ENCODE measurements at regions not wholly inside any gene's neighbourhood (a gene's known extent, or its start where the extent isn't known, plus 50 kb on each side); places are given as distances from the start of the nearest gene placed in this dataset.

DNA sequence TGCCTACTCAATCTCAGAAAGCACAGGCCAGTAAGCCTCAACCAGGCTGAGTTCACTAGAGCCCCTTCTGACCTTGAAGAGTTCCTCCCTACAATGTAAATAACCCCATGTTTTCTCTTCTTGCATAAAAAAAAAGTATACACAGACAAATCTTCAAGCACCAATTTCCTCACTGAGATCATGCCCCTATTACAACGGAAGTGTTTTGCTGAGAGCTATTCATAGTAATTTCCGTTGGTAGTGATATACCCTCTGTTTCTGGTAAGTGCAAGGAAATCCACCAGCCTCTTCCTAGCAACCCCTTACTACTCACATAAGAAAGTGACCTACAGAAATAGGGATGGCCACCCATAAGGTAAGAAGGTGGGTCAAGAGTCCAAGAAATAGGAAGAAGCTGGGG, 76.4 kb upstream of the TARS1 start:
- ATAC-seq (replicated peaks in 6 of 8): no peak
- H3K27ac ChIP-seq: no peak overlapping the region
- no peaks in the 10 kb centered on the region for H3K4me1 ChIP-seq (replicated peaks in 1 of 2)
- in situ Hi-C loops (cut with MboI; ENCODE audit: low pct_unique_long_range_greater_than_20kb in 2 of 9, low sequenced_read_pairs in 9 of 9, unreplicated experiment in 9 of 9): no loop called here
- no peak overlapping the region for H3K4me3 ChIP-seq
- 83 to 100% (median 92%) methylated on average over 2 of the region's 2 CpGs; no CpG with 5 or more reads in 5 of the 10 experiments for whole genome bisulfite sequencing, 10 experiments

DNA sequence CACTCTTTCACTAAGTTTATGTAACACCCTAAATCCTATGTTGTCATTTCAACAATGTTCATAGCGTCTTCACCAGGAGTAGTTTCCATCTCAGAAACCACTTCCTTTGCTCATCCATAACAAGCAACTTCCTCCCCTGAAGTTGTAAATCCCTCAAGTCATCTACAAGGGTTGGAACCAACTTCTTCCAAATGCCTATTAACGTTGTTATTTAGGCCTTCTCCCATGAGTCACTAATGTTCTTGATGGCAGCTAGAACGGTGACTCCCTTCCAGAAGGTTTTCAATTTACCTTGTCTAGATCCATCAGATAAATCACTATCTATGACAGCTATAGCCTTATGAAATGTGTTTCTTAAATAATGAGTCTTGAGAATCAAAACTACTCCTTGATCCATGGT, 73.3 kb upstream of the TARS1 start:
- Histone ChIP-seq H3K4me3 (no peak overlapping the region), H3K4me1 (replicated peaks in 1 of 2) (no peaks in the 10 kb centered on the region), H3K27ac (no peak overlapping the region)
- WGBS, 10 experiments: 8 to 100% (median 81%) methylated on average over 2 to 3 of the region's 3 CpGs; no CpG with 5 or more reads in 1 of the 10 experiments
- ATAC-seq (replicated peaks in 6 of 8): no peak
- in situ Hi-C loops (cut with MboI; ENCODE audit: low pct_unique_long_range_greater_than_20kb in 2 of 9, low sequenced_read_pairs in 9 of 9, unreplicated experiment in 9 of 9): no loop called here

DNA sequence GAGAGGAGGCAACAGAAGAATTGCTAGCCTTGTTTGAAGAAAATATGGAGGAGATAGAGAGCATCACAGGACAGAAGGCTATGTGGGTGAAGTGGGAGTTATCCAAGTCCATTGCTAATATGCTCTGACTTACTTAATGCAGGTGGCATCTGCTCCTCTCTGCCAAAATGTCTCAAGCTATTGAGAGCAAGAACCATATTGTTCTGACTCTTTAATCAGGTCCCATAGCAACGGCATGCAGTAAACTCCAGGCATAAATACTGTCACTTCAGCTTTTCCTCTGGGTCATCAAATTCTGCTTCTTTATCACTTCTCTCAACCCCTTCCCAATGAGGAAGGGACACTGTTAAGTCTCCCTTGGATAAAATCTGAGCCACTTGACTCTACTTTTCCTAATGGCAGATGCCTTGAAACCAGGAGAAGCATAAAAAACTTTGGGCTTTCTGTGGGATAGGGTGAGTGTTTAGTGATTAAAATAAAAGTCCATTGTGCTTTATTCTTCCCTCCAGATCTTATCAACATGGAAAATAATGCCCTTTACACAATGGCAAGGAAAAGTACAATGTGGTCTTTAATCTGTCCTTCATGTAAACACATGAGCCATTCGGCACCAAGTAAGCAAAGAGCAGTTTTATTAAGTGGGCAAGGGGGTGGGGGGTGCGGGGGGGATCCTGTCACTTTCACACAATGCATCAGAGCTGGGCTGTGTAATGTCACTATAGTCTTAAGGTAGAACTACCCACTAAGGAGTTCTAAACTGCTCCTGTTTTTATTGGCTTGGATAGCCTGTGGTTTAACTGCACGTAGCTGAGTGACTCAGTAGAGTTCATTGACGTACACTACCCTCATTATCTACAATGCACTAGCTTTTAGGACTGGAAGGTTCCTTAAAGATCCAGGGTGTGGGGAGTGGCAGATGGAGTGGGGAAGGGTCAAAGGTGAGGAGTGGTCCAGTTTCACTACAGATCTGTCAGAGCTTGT, 71.0 kb upstream of the TARS1 start:
- in situ Hi-C loops (cut with MboI; ENCODE audit: low pct_unique_long_range_greater_than_20kb in 2 of 9, low sequenced_read_pairs in 9 of 9, unreplicated experiment in 9 of 9): no loop called here
- WGBS, 10 experiments: 0 to 80% (median 51%) methylated on average over 1 to 3 of the region's 5 CpGs; no CpG with 5 or more reads in 4 of the 10 experiments
- Histone ChIP-seq H3K27ac (no peak overlapping the region), H3K4me3 (no peak overlapping the region), H3K4me1 (replicated peaks in 1 of 2) (no peaks in the 10 kb centered on the region)
- ATAC-seq (replicated peaks in 6 of 8): peak in 1 of 8 experiments; percentile 59

DNA sequence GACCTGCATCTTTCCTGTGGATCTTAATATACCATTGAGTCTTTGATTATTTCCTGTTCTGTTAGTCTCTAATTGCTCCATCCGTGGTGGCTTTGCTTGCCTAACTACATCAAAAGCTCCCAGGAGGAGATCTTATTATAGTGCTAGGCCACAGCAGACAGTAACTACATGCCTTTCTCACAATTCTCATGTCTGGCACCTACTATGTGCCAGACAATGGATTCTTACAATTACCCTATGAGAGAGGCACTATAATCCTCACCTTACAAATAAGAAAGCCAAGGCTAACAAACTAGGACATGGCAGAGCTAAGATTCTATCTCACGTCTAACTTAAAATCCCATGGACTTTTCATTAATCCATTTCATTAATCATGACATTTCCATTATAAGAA, 70.3 kb upstream of the TARS1 start:
- H3K4me1 ChIP-seq (replicated peaks in 1 of 2): no peaks in the 10 kb centered on the region
- H3K4me3 ChIP-seq: no peak overlapping the region
- no peak overlapping the region for H3K27ac ChIP-seq
- in situ Hi-C loops (cut with MboI; ENCODE audit: low pct_unique_long_range_greater_than_20kb in 2 of 9, low sequenced_read_pairs in 9 of 9, unreplicated experiment in 9 of 9): no loop called here
- WGBS, 10 experiments: 18 to 90% (median 72%) methylated on average over 1 to 2 of the region's 2 CpGs; no CpG with 5 or more reads in 2 of the 10 experiments
- no peak for ATAC-seq (replicated peaks in 6 of 8)

DNA sequence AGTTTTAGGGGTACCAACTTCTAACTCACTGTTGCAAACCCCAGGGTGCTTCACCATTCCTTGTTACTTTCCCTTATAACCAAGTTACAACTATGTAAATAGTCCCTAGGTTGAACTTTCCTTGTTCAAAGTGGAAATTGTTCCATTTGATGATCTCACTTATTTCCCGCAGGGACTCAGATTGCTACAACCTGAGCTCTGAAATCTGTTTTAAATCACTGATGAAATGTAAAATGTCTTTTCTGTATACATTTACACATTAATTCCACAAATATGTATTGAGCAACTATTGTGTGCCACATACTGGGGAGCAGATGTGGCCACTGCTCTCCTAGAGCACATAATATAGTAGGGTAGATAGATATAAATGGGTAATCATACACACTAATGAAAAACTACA, 69.1 kb upstream of the TARS1 start:
- Histone ChIP-seq H3K4me3 (no peak overlapping the region), H3K4me1 (replicated peaks in 1 of 2) (no peaks in the 10 kb centered on the region), H3K27ac (no peak overlapping the region)
- ATAC-seq (replicated peaks in 6 of 8): no peak
- 50 to 100% (median 83%) methylated on average over 1 of the region's 1 CpG; no CpG with 5 or more reads in 3 of the 10 experiments for WGBS, 10 experiments
- in situ Hi-C loops (cut with MboI; ENCODE audit: low pct_unique_long_range_greater_than_20kb in 2 of 9, low sequenced_read_pairs in 9 of 9, unreplicated experiment in 9 of 9): no loop called here

DNA sequence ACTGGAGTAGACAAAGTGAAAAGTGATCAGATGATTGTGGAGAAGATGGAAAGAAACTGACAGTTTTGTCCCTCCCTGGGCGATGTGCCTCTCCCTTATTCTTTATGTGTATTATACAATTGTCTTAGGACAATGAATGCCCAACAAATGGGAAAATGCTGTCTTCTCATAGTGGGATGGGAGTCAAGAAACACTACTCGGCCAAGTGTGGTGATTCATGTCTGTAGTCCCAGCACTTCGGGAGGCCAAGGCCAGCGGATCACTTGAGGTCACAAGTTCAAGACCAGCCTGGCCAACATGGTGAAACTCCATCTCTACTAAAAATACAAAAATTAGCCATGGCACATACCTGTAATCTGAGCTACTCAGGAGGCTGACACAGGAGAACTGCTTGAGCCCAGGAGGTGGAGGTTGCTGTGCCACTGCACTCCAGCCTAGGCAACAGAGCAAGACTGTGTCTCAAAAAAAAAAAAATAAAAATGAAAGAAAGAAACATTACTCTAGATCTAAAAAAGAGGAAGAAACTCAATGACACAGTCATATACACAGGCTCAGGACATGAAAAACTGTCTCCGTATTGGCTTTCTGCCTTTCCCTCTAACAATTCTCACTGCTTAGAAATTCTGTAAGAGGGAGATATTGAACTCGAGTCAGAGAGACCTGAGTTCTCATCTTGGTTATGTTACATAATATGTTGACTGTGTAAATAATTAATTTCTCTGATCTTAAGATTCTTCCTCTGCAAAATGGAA, 67.9 kb upstream of the TARS1 start:
- in situ Hi-C loops (cut with MboI; ENCODE audit: low pct_unique_long_range_greater_than_20kb in 2 of 9, low sequenced_read_pairs in 9 of 9, unreplicated experiment in 9 of 9): no loop called here
- H3K4me3 ChIP-seq: no peak overlapping the region
- ATAC-seq (replicated peaks in 6 of 8): no peak
- H3K27ac ChIP-seq: no peak overlapping the region
- 63 to 100% (median 83%) methylated on average over 1 to 5 of the region's 6 CpGs for WGBS, 10 experiments
- H3K4me1 ChIP-seq (replicated peaks in 1 of 2): no peaks in the 10 kb centered on the region

DNA sequence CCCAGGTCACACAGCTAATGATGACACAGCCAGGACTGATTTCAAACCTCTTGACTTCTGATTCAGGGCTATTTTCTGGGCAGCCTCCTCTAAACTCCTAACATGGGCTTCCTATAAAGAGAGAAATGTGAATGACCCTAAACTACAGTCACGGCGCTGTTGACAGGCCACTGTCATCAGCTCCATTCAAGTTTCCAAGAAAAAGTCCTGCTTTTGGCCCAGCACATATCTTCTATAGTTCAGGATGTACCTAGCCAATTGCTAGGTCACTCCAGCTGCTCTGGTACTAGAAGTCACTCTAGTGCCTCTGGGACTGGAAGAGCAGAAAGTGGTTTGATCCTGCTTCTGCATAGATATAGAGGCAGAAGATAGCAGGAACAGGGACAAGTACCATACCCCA, 64.9 kb upstream of the TARS1 start:
- H3K4me3 ChIP-seq: no peak overlapping the region
- WGBS, 10 experiments: 79 to 100% (median 96%) methylated on average over 2 of the region's 2 CpGs; no CpG with 5 or more reads in 6 of the 10 experiments
- no peak overlapping the region for H3K27ac ChIP-seq
- no peak for ATAC-seq (replicated peaks in 6 of 8)
- in situ Hi-C loops (cut with MboI; ENCODE audit: low pct_unique_long_range_greater_than_20kb in 2 of 9, low sequenced_read_pairs in 9 of 9, unreplicated experiment in 9 of 9): loop anchor here in 1 of 9 experiments (25.0 kb wide), 1 partner anchor 664 kb away; the partner anchor contains the start of gene NPR3
- H3K4me1 ChIP-seq (replicated peaks in 1 of 2): no peaks in the 10 kb centered on the region

DNA sequence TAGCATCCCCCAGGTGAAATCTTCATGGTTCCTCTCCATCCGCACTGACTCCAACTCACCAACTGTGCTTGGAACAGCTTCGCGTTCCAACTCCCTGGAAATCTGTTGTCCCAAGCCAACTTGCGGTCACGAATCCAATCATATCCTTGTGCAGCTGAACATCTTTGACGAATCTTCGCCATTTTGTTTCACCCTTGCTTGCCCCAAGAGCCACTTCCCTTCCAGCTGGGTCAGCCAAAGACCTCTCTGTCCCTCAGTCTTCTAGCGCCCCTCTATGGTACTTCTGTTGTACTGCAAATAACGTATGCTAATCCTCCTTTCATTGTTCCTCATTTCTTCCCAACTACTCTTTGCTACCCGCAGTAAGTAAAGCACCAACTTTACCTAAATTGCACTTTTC, 61.0 kb upstream of the TARS1 start:
- WGBS, 10 experiments: 40 to 92% (median 61%) methylated on average over 1 to 9 of the region's 10 CpGs
- H3K4me1 ChIP-seq (replicated peaks in 1 of 2): no peaks in the 10 kb centered on the region
- ATAC-seq (replicated peaks in 6 of 8): peak in 3 of 8 experiments; percentile 32 to 58 (median 52)
- in situ Hi-C loops (cut with MboI; ENCODE audit: low pct_unique_long_range_greater_than_20kb in 2 of 9, low sequenced_read_pairs in 9 of 9, unreplicated experiment in 9 of 9): loop anchor here in 1 of 9 experiments (25.0 kb wide), 1 partner anchor 667 kb away; the partner anchor contains the start of gene NPR3
- H3K27ac ChIP-seq: no peak overlapping the region
- no peak overlapping the region for H3K4me3 ChIP-seq

DNA sequence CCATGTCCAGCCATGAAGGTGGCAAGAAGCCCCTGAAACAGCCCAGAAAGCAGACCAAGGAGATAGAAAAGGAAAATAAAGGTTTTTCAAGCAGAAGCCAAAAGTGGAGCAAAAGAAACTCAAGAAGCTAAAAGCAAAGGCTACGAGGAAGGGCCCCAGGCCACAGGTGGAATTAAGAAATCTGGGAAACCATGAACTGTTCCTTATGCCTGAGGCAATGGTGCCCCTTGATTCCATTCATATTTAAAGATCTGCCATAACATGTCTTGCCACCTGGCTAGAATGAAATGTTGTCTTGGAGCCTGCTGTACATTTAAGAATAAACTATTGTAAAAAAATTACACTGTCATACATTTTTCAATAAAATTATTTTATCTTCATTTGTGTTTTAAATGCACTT, 59.5 kb upstream of the TARS1 start:
- WGBS, 10 experiments: 29 to 100% (median 75%) methylated on average over 1 of the region's 1 CpG; no CpG with 5 or more reads in 1 of the 10 experiments
- Histone ChIP-seq H3K4me3 (no peak overlapping the region), H3K4me1 (replicated peaks in 1 of 2) (no peaks in the 10 kb centered on the region), H3K27ac (no peak overlapping the region)
- in situ Hi-C loops (cut with MboI; ENCODE audit: low pct_unique_long_range_greater_than_20kb in 2 of 9, low sequenced_read_pairs in 9 of 9, unreplicated experiment in 9 of 9): loop anchor here in 1 of 9 experiments (25.0 kb wide), 1 partner anchor 669 kb away; the partner anchor contains the start of gene NPR3
- no peak for ATAC-seq (replicated peaks in 6 of 8)

All from motor neuron (in vitro differentiated cells).